Loucy (cell line): ENCODE measurements at regions not wholly inside any gene's neighbourhood (a gene's known extent, or its start where the extent isn't known, plus 50 kb on each side); places are given as distances from the start of the nearest gene placed in this dataset.

Experiments
- EZH2phosphoT487 ChIP-seq: fragments of 200-600 bp; IDR thresholded peaks from 2 replicates; pipeline ENCODE4 v1.6.1; 2018; ENCODE audit warnings: antibody characterized with exemption, mild to moderate bottlenecking, moderate library complexity, borderline replicate concordance
- TF ChIP-seq, protein P1 (sequence below): fragments of 200-600 bp; sonication (generic); conservative IDR thresholded peaks from 2 replicates; pipeline ENCODE4 v1.5.1; 2014; ENCODE audit warnings: mild to moderate bottlenecking, antibody characterized with exemption, low read length

DNA sequence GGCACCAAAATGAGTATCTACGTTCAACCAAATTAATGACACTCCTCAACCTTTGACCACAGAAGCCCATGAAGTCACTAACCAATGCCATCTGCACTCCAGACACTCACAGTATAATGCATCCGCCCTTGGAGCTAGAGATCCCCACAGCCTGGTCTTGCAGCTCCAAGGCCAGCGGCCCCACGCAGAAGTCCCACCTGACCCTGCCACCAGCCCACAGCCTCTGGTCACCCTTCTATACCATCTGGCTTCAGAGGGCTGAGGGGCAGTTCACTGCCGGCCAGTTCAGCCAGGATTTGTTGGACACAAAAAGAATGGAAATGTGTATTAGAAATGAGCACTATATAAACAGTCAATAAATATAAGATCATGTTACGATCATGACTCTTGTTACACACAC lies 211.2 kb downstream of the RRAGC start:
- TF ChIP-seq, protein P1, sequence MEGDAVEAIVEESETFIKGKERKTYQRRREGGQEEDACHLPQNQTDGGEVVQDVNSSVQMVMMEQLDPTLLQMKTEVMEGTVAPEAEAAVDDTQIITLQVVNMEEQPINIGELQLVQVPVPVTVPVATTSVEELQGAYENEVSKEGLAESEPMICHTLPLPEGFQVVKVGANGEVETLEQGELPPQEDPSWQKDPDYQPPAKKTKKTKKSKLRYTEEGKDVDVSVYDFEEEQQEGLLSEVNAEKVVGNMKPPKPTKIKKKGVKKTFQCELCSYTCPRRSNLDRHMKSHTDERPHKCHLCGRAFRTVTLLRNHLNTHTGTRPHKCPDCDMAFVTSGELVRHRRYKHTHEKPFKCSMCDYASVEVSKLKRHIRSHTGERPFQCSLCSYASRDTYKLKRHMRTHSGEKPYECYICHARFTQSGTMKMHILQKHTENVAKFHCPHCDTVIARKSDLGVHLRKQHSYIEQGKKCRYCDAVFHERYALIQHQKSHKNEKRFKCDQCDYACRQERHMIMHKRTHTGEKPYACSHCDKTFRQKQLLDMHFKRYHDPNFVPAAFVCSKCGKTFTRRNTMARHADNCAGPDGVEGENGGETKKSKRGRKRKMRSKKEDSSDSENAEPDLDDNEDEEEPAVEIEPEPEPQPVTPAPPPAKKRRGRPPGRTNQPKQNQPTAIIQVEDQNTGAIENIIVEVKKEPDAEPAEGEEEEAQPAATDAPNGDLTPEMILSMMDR, result no peak
- no peak for TF ChIP-seq EZH2phosphoT487
